ENCODE measurements at regions not wholly inside any gene's neighbourhood (a gene's known extent, or its start where the extent isn't known, plus 50 kb on each side); places are given as distances from the start of the nearest gene placed in this dataset.
A peak's percentile ranks its signal among the peaks of the same experiment; 100 is the strongest.
"Not testable (repeated sequence)": the region's sequence is repeated elsewhere in the genome, so short reads cannot be mapped to it uniquely, and the experiment has no call there.

DNA sequence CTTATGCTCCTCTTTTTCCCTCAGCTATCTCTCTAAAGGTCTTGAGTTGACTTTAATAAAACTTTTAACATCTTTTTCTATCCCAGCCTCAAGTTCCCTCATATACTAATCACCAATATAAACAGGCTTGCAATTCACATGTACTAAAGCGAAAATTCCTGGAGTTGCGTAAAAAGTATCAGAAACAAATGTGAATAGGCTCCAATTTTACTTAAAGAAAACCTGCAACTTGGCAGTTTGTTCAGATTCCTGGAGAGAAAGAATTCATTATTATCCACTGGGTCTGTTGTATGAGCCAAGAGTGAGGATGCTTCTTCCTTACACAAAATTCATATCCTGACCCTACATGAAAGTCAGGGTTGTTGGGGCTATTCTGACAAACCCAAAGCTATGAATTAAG, 384.2 kb downstream of the DTWD2 start:
- no peak for DNase-seq

GRCh38 chr5:118603278-118603677, 385.1 kb downstream of the DTWD2 start:
- DNase-seq: no peak

- no peak for DNase-seq
These were observed 390.0 kb downstream of the DTWD2 start for GRCh38 chr5:118598311-118598710.

DNA sequence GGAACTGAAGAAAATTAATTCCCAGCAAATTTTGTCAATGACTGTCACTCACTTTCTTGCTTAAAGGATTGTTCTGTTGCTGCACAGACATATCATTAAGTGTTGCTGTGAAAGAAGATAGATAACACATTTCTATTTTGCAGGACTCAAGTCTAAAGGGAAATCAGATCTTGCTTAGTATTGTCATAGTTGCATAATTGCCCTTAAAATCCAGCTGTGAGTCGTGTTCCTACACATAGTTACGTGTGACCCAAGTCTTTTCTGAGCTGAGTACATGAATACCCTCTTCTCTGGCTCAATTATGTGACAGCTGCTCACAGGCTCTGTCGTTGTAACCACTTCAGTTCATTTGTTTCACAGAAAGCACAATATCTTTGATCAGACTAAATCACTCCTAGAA, 390.8 kb downstream of the DTWD2 start:
- peak; percentile 8 to 71 (median 32) for DNase-seq

- no peak for DNase-seq
These were observed 392.1 kb downstream of the DTWD2 start for GRCh38 chr5:118596255-118596654.

DNA sequence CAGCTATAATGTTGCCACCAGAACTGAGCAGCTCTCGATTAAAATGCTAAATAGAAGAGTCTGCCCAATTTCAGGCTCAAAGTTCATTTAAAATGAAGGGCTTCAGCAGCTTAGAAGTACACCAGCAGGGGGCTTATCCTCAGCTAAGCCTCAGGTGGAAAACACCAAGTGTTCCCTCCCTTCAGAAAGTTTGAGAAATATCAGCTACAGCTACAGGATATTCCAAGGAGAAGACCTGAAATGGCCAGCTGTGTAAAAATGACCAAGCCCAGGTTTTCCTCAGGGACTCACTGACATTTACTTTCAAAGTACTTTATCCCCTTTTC, 395.4 kb downstream of the DTWD2 start:
- no peak for DNase-seq

DNA sequence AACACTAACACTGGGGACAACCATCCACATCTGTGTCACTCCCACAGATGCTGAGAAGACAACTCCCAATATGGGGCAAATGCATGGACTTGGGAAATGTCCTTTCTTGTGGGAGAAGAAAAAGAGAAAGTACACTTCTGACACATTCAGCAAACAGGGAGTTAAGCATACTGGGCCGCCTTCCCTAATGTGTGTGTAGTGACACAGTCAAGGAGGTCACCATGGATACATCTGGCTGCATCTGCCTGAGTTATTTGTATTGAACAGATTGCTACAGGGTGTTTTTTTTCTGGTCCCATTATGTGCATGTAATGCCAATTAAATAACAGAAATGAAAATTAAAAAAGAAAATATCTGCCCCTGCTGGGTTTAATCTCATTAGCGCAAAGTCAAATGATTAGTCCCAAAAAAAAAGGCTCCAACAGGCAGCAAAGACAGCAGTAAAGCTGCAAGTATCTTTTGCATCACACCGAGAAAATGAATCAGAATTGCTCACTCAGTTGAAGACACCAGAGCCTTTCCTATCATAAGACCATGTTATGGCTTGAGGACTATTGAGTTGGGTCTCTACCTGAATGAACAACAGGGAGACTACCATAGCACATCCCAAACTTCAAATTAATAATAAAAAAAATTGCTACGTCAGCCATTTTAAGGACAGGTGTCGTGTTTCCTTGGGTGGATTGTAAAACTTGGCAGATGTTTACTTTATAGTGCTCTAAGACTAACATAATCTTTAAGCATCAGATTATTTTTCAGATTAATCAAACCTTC, 395.9 kb downstream of the DTWD2 start:
- peak in 1 of 3 experiments; percentile 44 for DNase-seq

GRCh38 chr5:118590806-118591205, 397.5 kb downstream of the DTWD2 start:
- no peak for DNase-seq

DNA sequence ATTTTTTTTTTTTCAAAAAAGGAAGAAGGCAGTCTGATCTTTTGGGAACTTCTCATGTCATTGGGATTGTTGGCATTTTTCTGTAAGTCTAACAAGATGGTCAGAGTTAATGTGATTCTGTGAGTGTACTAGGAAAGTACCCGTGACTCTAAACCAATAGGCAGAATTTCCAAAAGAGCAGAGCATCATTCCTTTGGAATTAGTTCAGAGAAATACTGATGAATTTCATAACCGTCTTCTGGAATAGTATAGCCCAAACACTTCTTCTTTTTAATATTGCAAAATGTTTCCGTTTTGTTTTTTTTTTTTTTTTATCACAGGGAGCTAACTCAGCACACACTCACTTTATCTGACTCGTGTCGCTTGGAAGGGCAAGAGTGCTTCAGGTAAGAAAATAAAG, 407.4 kb downstream of the DTWD2 start:
- no peak for DNase-seq

- DNase-seq: no peak
These were observed 410.3 kb downstream of the DTWD2 start for GRCh38 chr5:118578093-118578492.

DNA sequence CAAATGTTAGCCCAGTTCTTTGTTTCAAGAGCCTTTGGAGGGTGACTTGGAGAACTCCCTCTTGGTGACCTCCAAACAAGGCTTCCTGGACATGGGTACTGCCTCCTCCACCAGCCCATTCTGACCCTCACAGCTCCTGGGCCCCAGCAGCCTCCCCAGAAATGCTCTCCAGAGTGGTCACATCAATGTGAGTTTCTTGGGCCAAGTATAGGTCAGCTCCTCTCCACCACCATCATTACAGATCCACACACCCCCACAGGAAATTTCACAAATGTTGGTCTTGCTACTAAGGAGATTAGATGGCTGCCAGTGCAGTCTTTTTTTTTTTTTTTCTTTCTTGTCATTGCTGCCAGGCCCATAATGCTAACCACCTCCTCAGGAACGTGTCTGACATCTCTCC, 410.7 kb downstream of the DTWD2 start:
- no peak for DNase-seq

GRCh38 chr5:118570276-118570675, 418.1 kb downstream of the DTWD2 start:
- DNase-seq: not testable (repeated sequence)

GRCh38 chr5:118569596-118569995, 418.8 kb downstream of the DTWD2 start:
- DNase-seq: peak in 1 of 3 experiments; percentile 2

- DNase-seq: no peak
These were observed 422.9 kb downstream of the DTWD2 start for GRCh38 chr5:118565335-118565971.

DNA sequence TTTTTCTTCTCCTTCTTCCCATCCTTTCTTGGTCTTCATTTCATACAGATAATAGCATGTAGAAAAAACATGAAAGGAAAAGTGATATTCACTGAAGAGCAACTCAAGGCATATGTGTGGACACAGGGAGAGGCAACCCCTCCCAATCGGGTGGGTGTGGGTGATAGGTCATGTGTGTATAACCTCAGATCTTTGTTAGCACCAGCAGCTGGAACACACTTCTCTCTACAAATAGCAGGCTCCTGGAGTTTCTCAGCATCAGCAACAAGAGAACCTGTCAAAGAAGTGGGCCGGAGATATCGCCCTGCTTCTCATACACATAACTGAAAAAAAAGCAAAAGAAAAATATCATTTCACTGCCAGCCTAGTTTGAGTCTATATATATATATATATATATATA, 426.4 kb downstream of the DTWD2 start:
- peak in 1 of 3 experiments; percentile 6 for DNase-seq

GRCh38 chr5:118561235-118561634, 427.1 kb downstream of the DTWD2 start:
- no peak for DNase-seq

GRCh38 chr5:118558871-118559270, 429.5 kb downstream of the DTWD2 start:
- DNase-seq: no peak

- DNase-seq: no peak
These were observed 431.1 kb downstream of the DTWD2 start for GRCh38 chr5:118557251-118557661.

GRCh38 chr5:118556792-118557191, 431.6 kb downstream of the DTWD2 start:
- DNase-seq: no peak

DNA sequence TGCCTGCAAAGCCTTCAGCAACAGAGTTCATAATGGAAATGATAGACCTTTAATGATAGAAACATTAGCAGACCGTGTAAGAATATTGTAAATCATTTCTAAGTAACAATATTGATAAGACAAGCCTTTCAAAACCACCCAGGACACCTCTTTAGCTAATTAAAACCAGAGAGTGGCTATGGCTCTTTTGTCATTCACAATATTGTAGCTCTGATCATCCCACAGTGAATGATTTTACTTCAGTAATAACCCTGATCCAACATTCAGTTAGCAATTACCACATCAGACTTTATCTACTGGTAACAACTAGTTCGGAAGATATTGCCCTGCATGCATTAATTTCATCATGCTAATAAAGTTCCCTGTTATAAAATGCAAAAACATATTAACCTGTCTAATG, 432.6 kb downstream of the DTWD2 start:
- DNase-seq: no peak

GRCh38 chr5:118554981-118555380, 433.4 kb downstream of the DTWD2 start:
- DNase-seq: peak in 1 of 3 experiments; percentile 12

DNA sequence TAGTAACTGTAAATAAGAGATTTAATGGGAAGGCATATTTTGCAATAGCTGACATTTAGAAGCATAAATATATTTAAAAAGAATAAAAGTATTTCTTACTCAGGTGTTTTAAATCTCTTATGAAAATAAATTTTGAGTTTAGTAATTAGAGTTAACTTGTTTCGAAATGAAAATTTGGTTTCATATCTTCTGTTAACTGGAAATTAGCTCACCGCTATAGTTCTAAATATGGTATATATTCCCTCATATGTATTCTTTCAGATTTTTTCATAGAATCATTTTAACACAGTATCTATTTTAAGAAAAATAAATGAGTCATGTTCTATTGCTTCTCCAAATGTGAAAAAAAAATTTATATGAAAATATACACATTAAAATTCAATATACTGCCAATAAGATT, 434.1 kb downstream of the DTWD2 start:
- DNase-seq: no peak

DNA sequence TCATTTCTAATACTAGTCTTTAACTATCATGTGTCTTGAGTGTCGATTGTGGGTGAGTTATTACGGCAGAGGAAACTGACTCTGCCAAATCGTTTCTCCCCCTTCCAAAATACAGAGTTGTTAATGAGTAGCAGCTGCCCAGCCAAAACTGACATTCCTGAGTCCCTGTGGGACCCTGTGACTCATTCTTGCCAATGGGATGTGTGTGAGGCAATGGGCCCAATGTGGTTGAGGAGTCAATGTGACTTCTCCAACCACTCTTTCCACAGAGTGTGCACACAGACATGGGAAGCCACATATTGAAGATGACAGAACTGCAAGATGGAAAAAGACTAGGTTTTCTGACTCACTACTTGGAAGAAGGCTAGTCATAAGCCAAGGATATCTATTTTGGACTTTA, 434.7 kb downstream of the DTWD2 start:
- no peak for DNase-seq

GRCh38 chr5:118552731-118553360, 435.5 kb downstream of the DTWD2 start:
- no peak for DNase-seq

All from NCI-H1417 (cell line).